ENCODE measurements at regions not wholly inside any gene's neighbourhood (a gene's known extent, or its start where the extent isn't known, plus 50 kb on each side); places are given as distances from the start of the nearest gene placed in this dataset.

DNA sequence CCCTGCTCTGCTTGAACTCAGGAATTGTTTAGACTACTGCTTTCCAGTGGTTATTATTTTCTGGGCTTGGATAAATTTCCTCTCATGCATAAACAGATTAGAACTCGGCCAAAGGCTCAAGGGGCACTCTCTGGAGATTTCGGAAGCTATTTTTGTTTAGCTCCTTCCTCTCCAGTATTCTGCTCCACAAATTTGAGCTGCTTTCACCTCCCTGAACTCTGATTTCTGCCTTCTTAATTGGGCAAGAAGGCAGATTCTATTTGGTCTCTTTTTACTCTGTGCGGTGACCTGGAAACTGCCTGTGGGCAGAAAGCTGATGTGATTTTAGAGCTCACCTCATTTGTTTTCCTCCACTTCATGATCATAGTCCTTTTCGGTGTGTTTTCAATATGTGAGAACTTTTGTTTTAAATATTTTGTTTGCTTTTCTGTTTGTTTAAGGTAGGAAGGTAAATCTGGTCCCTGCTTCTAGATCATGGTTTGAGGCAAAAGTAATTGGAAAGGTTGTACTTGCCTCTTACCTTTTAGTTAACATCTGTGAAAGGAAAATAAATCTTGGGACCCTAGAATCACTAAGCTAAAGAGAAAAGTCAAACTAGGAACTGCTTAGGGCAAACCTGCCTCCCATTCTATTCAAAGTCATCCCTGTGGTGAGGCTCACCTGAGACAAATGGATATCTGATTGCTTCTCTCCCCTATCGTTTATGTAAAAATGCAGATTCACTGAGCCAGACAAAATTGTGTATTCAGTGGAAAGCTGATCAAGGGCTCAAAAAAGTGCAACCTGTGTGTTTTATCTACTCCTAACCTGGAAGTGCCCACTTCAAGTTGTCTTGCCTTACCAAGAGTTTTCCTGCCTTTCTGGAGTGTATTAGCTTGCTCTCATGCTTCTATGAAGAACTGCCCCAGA is 714.7 kb upstream of the PCDH20 start:
- DNase-seq (ENCODE audit: low read depth, low spot score) (no peak), ATAC-seq (no peak)
- no peak overlapping the region for H2AFZ ChIP-seq (ENCODE audit: low read depth, low read length, poor library complexity, severe bottlenecking)
- H3K4me2 ChIP-seq (ENCODE audit: low read length): no peak overlapping the region
- no peak overlapping the region for H3K4me3 ChIP-seq (replicated peaks in 1 of 2; ENCODE audit: low read depth in 1 of 2, low read length in 2 of 2)
- CTCF ChIA-PET: no interaction called here
- no peaks in the 10 kb centered on the region for H3K9me3 ChIP-seq (ENCODE audit: control insufficient read depth in 1 of 2, insufficient read depth in 1 of 2, low read depth in 1 of 2, low read length in 2 of 2)
- H3K36me3 ChIP-seq (ENCODE audit: control insufficient read depth in 1 of 2, insufficient read depth in 2 of 2, low read length in 2 of 2): no peaks in the 10 kb centered on the region
- H3K79me2 ChIP-seq (ENCODE audit: insufficient read depth, low read length): no peaks in the 10 kb centered on the region
- no peak overlapping the region for H3K9ac ChIP-seq (ENCODE audit: low read length)
- intact Hi-C loops (cut with micrococcal nuclease): no loop called here
- no peaks in the 10 kb centered on the region for H3K9me2 ChIP-seq (ENCODE audit: insufficient read depth)
- no peaks in the 10 kb centered on the region for H4K20me1 ChIP-seq (ENCODE audit: insufficient read depth)
- H3K4me1 ChIP-seq (ENCODE audit: control insufficient read depth in 1 of 2, insufficient read depth in 2 of 2, low read length in 2 of 2): no peaks in the 10 kb centered on the region
- POLR2A ChIA-PET: no interaction called here
- RAD21 ChIA-PET (ENCODE audit: low non-redundant PET in 1 of 2, low total read pairs in 2 of 2, uncharacterized antibody in 2 of 2, unreplicated experiment in 2 of 2): no interaction called here
- no peak overlapping the region for H3K27ac ChIP-seq (ENCODE audit: low read depth, low read length)
- TF ChIP-seq ZNF274 (IDR thresholded peaks at IDR 0.05; ENCODE audit: low read depth, low read length): no peak
- TF ChIP-seq POLR2A (IDR thresholded peaks at IDR 0.05; ENCODE audit: borderline replicate concordance, extremely low read depth, insufficient read depth, insufficient read length): no peak
- TF ChIP-seq FOSL1 (IDR thresholded peaks at IDR 0.05; ENCODE audit: low read depth): no peak
- TF ChIP-seq SP1 (IDR thresholded peaks at IDR 0.05; ENCODE audit: low read depth): no peak
- TF ChIP-seq, protein P1, sequence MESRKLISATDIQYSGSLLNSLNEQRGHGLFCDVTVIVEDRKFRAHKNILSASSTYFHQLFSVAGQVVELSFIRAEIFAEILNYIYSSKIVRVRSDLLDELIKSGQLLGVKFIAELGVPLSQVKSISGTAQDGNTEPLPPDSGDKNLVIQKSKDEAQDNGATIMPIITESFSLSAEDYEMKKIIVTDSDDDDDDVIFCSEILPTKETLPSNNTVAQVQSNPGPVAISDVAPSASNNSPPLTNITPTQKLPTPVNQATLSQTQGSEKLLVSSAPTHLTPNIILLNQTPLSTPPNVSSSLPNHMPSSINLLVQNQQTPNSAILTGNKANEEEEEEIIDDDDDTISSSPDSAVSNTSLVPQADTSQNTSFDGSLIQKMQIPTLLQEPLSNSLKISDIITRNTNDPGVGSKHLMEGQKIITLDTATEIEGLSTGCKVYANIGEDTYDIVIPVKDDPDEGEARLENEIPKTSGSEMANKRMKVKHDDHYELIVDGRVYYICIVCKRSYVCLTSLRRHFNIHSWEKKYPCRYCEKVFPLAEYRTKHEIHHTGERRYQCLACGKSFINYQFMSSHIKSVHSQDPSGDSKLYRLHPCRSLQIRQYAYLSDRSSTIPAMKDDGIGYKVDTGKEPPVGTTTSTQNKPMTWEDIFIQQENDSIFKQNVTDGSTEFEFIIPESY (IDR thresholded peaks at IDR 0.05; ENCODE audit: extremely low read depth, insufficient replicate concordance, low read length): no peak
- TF ChIP-seq, protein P2, sequence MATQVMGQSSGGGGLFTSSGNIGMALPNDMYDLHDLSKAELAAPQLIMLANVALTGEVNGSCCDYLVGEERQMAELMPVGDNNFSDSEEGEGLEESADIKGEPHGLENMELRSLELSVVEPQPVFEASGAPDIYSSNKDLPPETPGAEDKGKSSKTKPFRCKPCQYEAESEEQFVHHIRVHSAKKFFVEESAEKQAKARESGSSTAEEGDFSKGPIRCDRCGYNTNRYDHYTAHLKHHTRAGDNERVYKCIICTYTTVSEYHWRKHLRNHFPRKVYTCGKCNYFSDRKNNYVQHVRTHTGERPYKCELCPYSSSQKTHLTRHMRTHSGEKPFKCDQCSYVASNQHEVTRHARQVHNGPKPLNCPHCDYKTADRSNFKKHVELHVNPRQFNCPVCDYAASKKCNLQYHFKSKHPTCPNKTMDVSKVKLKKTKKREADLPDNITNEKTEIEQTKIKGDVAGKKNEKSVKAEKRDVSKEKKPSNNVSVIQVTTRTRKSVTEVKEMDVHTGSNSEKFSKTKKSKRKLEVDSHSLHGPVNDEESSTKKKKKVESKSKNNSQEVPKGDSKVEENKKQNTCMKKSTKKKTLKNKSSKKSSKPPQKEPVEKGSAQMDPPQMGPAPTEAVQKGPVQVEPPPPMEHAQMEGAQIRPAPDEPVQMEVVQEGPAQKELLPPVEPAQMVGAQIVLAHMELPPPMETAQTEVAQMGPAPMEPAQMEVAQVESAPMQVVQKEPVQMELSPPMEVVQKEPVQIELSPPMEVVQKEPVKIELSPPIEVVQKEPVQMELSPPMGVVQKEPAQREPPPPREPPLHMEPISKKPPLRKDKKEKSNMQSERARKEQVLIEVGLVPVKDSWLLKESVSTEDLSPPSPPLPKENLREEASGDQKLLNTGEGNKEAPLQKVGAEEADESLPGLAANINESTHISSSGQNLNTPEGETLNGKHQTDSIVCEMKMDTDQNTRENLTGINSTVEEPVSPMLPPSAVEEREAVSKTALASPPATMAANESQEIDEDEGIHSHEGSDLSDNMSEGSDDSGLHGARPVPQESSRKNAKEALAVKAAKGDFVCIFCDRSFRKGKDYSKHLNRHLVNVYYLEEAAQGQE (IDR thresholded peaks at IDR 0.05; ENCODE audit: low read depth): no peak
- TF ChIP-seq CEBPB (IDR thresholded peaks at IDR 0.05; ENCODE audit: low read depth): no peak
- TF ChIP-seq ELF1 (IDR thresholded peaks at IDR 0.05; ENCODE audit: borderline replicate concordance, low read depth): no peak
- no peak for TF ChIP-seq JUND (IDR thresholded peaks at IDR 0.05)
- TF ChIP-seq, protein P3, sequence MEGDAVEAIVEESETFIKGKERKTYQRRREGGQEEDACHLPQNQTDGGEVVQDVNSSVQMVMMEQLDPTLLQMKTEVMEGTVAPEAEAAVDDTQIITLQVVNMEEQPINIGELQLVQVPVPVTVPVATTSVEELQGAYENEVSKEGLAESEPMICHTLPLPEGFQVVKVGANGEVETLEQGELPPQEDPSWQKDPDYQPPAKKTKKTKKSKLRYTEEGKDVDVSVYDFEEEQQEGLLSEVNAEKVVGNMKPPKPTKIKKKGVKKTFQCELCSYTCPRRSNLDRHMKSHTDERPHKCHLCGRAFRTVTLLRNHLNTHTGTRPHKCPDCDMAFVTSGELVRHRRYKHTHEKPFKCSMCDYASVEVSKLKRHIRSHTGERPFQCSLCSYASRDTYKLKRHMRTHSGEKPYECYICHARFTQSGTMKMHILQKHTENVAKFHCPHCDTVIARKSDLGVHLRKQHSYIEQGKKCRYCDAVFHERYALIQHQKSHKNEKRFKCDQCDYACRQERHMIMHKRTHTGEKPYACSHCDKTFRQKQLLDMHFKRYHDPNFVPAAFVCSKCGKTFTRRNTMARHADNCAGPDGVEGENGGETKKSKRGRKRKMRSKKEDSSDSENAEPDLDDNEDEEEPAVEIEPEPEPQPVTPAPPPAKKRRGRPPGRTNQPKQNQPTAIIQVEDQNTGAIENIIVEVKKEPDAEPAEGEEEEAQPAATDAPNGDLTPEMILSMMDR (IDR thresholded peaks at IDR 0.05 in 2 of 3, conservative IDR thresholded peaks at IDR 0.05 in 1 of 3; ENCODE audit: borderline replicate concordance in 1 of 3, insufficient read depth in 1 of 3, low read depth in 2 of 3, low read length in 2 of 3): no peak
- TF ChIP-seq RAD21 (IDR thresholded peaks at IDR 0.05; ENCODE audit: low read depth): no peak
- TF ChIP-seq POLR2AphosphoS5 (IDR thresholded peaks at IDR 0.05; ENCODE audit: low read depth, low read length): no peak
- no peak for TF ChIP-seq CBX3 (IDR thresholded peaks at IDR 0.05; ENCODE audit: low read depth)
- no peak for TF ChIP-seq TCF7L2 (IDR thresholded peaks at IDR 0.05; ENCODE audit: borderline replicate concordance, extremely low read depth, insufficient read depth, insufficient read length)
- no peak for TF ChIP-seq EGR1 (IDR thresholded peaks at IDR 0.05; ENCODE audit: low read depth)
- no peak for TF ChIP-seq SIN3A (IDR thresholded peaks at IDR 0.05; ENCODE audit: low read depth)
- TF ChIP-seq SRF (IDR thresholded peaks at IDR 0.05; ENCODE audit: low read depth): no peak
- no peak for TF ChIP-seq ZFX (IDR thresholded peaks at IDR 0.05)
- BruUV-seq (replicated peaks): no TSS peak
- no peaks in the 10 kb centered on the region for H3K27me3 ChIP-seq (ENCODE audit: insufficient read depth, low read length)

Data from HCT116 (cell line).